ENCODE measurements at regions not wholly inside any gene's neighbourhood (a gene's known extent, or its start where the extent isn't known, plus 50 kb on each side); places are given as distances from the start of the nearest gene placed in this dataset.

- DNase-seq (ENCODE audit: low read depth), result no peak
Measured at GRCh38 chr13:108527844-108528243, 101.6 kb upstream of the MYO16 start.

GRCh38 chr13:108528303-108528702 lies 101.1 kb upstream of the MYO16 start:
- DNase-seq (ENCODE audit: low read depth), result no peak

DNA sequence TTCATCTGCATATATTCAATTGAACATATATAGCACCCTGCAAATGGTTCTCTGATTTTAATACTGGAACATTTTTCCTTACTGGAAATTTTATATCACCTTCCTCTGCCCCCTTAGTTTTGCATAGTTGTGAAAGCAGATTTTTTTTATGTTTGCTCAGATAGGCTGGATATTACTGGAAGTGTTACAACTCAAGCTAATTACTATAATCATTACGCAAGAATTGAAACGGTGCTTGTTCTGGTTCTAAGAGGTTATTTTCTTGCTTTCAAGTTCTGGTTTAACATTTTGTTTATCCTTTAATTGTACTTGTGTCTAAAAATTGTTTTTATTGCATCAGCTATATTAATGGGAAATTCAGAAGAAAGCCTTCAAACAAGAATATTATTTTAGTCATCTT lies 95.6 kb upstream of the MYO16 start:
- DNase-seq (ENCODE audit: low read depth), result no peak

DNA sequence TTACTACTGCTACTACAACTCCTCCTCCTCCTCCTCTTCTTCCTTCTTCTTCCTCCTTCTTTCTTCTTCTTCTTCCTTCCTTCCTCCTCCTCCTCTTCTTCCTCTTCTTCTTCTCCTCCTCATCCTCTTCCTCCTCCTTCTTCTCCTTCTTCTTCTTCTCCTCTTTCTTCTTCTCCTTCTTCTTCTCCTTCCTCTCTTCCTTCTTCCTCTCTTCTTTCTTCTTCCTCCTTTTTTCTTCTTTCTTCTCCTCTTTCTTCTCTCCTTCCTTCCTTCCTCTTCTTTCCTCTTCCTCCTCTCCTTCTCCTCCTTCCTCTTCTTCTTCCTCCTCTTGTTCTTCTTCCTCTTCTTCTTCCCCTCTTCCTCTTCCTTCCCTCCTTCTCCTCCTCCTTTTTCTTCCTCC lies 94.7 kb upstream of the MYO16 start:
- no peak for DNase-seq (ENCODE audit: low read depth)

DNA sequence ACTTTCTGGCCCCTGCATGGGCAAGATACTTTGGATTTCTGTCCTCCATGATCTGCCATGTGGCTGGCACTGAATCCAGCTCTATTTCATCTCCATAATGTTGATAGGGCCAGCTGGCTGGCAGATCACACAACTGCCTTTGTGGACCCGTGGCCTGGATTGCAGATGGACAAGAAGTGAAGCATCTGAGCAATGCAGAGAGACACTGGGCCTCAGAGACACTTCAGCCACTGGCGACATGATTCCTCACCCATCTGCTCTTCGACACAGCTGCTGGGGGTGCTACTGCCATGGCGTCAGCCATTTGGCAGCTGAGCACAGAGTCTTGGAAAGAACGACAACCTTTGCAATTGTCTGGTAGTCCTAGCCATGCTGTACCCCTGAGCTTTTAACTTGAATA lies 79.5 kb upstream of the MYO16 start:
- no peak for DNase-seq (ENCODE audit: low read depth)

GRCh38 chr13:108551674-108552073 lies 77.7 kb upstream of the MYO16 start:
- peak; percentile 51 for DNase-seq (ENCODE audit: low read depth)

DNA sequence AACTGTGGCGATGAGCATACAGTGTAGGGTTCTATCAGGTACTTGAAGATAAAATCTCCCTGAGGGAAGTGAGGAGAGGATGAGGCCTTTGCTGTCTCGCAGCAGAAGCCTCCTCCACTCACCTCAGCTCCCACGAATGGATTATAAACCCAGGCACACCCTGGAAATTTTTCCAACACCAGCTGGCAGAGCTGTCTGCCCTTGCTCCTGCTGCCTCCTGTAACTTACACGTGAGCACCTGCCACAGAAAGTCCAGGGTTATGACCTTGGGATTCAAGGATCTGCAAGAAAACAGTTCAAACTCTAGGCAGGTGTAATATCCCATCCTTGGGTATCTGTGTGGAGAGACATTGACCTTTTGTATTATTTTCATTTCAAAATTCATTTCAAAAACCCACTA lies 70.9 kb upstream of the MYO16 start:
- DNase-seq (ENCODE audit: low read depth), result no peak

- DNase-seq (ENCODE audit: low read depth), result no peak
Measured at GRCh38 chr13:108560093-108560492, 69.3 kb upstream of the MYO16 start.

DNA sequence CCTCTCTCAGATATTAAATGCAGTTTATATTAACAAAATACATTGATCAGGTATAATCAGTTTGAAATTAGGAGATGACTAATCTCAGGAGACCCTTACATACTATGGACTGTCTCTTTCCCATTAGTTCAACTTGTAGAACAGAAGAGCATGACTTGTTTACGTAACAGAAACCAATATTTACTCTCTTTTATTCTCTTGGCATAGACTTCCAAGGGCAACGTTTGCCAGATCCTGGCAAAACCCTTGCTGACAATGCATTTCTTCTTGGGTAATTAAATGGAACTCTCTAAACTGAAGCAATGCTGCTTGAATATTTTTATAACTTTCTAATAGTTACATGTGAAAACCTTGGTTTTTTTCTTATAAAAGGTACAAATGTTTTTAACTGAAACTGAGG lies 68.3 kb upstream of the MYO16 start:
- DNase-seq (ENCODE audit: low read depth), result no peak

GRCh38 chr13:108566413-108567170 lies 62.8 kb upstream of the MYO16 start:
- no peak for DNase-seq (ENCODE audit: low read depth)

DNA sequence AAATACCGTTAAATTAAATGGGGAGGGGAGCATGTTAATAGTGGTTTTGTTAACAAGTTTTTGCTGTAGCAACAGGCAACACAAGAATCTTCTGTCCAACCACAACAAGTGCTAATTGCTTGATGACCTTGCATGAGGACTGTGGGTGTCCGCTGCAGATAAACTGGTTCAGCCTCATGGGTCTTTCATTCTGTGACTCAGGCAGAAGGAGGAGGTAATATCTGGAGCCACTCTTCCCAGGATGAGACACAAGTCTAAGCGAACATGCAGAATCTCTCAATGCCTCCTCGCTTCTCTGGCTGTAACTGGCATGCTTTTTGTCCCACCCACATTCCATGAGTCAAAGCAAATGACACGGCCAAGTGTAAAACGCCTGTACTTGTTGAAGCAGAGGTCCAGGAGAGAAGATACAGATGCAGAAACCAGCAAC lies 56.6 kb upstream of the MYO16 start:
- DNase-seq (ENCODE audit: low read depth), result peak; percentile 26

DNA sequence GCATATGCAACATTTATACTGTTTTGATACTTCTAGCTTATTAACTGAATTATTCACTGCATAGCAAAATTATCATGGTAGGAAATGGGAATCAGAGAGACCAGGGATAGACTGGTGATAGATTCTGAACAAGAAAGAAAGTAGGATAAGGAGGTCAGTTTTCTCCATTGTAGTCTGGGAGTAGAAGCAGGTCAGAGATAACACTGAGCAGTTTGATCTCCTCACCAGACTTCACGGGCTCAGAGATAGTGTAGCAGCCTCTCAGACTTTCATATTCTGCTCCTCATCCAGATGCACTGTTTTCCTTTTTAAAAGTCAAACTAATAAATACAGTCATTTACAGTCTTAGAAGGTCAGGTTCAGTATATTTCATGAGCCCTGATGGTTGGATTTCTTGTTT lies 56.0 kb upstream of the MYO16 start:
- DNase-seq (ENCODE audit: low read depth), result no peak

DNA sequence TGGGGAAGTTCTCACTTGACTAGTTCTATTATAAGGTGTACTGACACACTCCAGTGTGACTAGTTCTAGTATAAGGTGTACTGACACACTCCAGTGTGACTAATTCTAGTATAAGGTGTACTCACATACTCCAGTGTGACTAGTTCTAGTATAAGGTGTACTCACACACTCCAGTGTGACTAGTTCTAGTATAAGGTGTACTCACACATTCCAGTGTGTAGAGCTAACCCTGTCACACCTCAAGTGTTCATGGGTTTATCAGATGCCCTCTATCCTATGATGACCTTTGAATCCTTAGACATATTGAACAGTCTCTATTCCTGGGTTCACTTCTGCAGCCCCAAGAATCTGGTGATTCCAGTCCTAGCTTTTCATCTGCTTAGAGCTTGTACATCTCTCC lies 54.6 kb upstream of the MYO16 start:
- DNase-seq (ENCODE audit: low read depth), result no peak

GRCh38 chr13:108575430-108575829 lies 54.0 kb upstream of the MYO16 start:
- no peak for DNase-seq (ENCODE audit: low read depth)
